ENCODE measurements at regions not wholly inside any gene's neighbourhood (a gene's known extent, or its start where the extent isn't known, plus 50 kb on each side); places are given as distances from the start of the nearest gene placed in this dataset.

- TF ChIP-seq POLR2A (IDR thresholded peaks at IDR 0.05; ENCODE audit: low read depth, low read length) (no peak), TAF1 (IDR thresholded peaks at IDR 0.05; ENCODE audit: borderline replicate concordance, low read depth, low read length) (no peak)
Observed at GRCh38 chr13:21233086-21233485, 56.6 kb downstream of the MRPL57 start.
